Epithelial cell of esophagus (primary cell): ENCODE measurements at regions not wholly inside any gene's neighbourhood (a gene's known extent, or its start where the extent isn't known, plus 50 kb on each side); places are given as distances from the start of the nearest gene placed in this dataset.
"Not testable (repeated sequence)": the region's sequence is repeated elsewhere in the genome, so short reads cannot be mapped to it uniquely, and the experiment has no call there.

Source experiments
- DNase-seq: peaks from one replicate; pipeline ENCODE4 v3.0.0; 2010; ENCODE audit warnings: low read depth
- H3K4me3 ChIP-seq: 2 replicates; pipeline ENCODE4 v1.5.1; 2011; ENCODE audit warnings: mild to moderate bottlenecking, low read length, control low read depth
- TF ChIP-seq, protein P1 (sequence below): IDR thresholded peaks from 2 replicates; pipeline ENCODE4 v1.5.1; 2011; ENCODE audit warnings: low read depth, mild to moderate bottlenecking, low read length, control low read depth, inconsistent platforms; ENCODE audit not compliant: insufficient read depth; ENCODE audit errors: missing control alignments

GRCh38 chr5:169531631-169532030 lies 51.9 kb upstream of the SPDL1 start:
- no peak for DNase-seq
- TF ChIP-seq, protein P1, sequence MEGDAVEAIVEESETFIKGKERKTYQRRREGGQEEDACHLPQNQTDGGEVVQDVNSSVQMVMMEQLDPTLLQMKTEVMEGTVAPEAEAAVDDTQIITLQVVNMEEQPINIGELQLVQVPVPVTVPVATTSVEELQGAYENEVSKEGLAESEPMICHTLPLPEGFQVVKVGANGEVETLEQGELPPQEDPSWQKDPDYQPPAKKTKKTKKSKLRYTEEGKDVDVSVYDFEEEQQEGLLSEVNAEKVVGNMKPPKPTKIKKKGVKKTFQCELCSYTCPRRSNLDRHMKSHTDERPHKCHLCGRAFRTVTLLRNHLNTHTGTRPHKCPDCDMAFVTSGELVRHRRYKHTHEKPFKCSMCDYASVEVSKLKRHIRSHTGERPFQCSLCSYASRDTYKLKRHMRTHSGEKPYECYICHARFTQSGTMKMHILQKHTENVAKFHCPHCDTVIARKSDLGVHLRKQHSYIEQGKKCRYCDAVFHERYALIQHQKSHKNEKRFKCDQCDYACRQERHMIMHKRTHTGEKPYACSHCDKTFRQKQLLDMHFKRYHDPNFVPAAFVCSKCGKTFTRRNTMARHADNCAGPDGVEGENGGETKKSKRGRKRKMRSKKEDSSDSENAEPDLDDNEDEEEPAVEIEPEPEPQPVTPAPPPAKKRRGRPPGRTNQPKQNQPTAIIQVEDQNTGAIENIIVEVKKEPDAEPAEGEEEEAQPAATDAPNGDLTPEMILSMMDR: no peak
- H3K4me3 ChIP-seq: no peak overlapping the region

DNA sequence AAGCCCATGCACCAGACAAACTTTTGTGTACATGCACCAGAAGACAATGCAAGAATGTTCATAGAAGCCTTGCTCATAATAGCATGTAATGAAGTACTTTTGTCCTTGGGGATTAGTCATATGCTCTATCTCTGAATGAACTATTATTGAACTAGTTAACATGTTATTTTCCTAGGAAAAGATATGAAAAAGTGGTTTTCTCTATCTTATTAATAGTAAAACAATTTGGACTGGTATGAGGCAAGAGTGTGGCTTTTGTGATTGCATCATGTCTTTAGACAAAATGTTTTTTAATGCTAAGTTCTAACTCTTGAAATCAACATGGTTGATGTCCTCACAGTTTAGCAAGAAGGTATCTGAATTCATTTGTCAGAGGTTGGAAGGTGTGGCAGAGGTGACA lies 55.7 kb upstream of the SPDL1 start:
- no peak for DNase-seq
- no peak overlapping the region for H3K4me3 ChIP-seq
- TF ChIP-seq, protein P1: no peak

DNA sequence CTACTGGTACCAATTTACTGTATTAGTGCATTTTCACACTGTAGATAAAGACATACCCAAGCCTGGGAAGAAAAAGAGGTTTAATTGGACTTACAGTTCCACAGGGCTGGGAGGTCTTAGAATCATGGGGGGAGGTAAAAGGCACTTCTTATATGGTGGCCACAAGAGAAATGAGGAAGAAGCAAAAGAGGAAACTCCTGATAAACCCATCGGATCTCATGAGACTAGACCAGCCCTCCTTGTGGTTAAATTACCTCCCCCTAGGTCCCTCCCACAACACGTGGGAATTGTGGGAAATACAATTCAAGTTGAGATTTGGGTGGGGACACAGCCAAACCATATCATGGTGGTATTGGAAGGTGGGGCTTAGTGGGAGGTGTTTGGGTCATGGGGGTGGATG lies 56.5 kb upstream of the SPDL1 start:
- no peak for DNase-seq
- no peak overlapping the region for H3K4me3 ChIP-seq
- TF ChIP-seq, protein P1: no peak

- TF ChIP-seq, protein P1: no peak
- H3K4me3 ChIP-seq: no peak overlapping the region
- DNase-seq: no peak
Observed at GRCh38 chr5:169522851-169523250, 60.7 kb upstream of the SPDL1 start.

DNA sequence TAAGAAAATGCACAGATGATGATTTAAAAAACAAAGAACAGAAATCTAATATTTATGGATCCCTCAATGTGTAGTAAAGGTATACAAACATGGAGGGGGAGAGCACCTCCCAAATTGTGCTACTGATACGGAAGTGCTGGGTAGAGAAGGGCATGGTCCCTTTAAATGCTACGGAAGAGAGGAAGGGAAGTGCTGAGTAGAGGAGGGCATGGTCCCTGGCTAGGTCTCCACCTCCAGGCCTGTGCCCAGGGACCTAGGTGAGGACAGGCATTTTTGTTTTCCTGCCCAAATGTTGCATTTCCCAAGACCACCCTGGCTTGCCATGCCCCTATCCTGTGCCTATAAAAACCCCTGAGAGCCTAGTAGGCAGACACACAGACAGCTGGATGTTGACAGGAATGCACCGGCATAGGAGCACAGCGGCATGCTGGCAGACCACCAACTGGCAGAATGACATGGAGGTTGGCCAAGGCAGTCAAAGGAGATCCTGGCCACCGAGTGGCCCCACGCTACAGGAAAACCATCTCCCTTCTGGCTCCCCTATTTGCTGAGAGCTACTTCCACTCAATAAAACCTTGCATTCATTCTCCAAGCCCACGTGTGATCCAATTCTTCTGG lies 62.1 kb upstream of the SPDL1 start:
- no peak for DNase-seq

DNA sequence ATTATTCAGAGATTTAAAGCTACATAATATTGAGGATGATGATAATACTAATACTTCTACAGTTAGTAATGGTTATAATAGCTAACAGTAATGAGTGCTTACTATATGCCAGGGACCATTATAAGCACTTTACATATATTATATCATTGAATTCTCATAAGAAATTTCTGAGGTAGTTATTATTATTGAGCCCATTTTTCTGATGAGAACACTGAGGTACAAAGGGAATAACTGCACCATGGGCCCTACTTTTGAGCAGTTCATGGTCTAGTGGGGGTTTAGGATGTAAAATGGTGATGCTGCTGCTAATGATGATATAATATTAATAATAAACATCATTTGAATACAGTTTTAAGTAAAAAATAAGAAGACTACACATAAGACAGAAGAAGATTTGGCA lies 64.2 kb upstream of the SPDL1 start:
- TF ChIP-seq, protein P1: no peak
- no peak for DNase-seq
- no peak overlapping the region for H3K4me3 ChIP-seq

More for the DNA sequence above, 62.1 kb upstream of the SPDL1 start:
- H3K4me3 ChIP-seq: no peak overlapping the region
- TF ChIP-seq, protein P1: no peak

DNA sequence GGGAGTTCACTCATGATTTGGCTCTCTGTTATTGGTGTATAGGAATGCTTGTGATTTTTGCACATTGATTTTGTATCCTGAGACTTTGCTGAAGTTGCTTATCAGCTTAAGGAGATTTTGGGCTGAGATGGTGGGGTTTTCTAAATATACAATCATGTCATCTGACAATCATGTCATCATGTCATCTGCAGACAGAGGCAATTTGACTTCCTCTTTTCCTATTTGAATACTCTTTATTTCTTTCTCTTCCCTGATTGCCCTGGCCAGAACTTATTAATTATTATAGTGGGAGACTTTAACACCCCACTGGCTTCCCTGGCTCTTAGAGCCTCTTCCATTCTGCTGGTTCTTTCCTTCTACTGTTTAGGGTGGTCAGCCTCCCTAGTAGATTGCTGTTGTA lies 64.8 kb upstream of the SPDL1 start:
- not testable (repeated sequence) for H3K4me3 ChIP-seq, DNase-seq

GRCh38 chr5:169512385-169512784 lies 71.2 kb upstream of the SPDL1 start:
- TF ChIP-seq, protein P1: no peak
- no peak overlapping the region for H3K4me3 ChIP-seq
- DNase-seq: no peak
